ENCODE measurements at regions not wholly inside any gene's neighbourhood (a gene's known extent, or its start where the extent isn't known, plus 50 kb on each side); places are given as distances from the start of the nearest gene placed in this dataset.

DNA sequence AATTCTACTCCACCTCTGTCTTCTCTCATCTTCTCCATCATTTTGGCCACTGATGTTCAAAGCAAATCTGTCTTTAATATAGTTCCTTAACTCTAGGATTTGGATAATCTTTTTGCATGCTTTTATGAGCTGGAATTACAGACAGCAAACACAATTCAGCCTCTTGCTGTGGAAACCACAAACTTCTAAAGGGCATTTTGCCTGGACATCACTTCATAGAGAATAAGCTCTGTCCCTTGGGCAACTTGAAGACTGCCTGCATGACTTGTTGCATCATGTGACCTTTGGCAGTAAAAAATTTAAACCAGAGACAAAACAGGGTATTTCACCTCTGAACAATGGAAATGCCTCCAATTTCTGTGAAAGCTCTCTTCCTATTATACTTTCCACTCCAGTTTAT is 74.1 kb upstream of the HDDC2 start:
- no peak for TF ChIP-seq EZH2 (IDR thresholded peaks at IDR 0.05; ENCODE audit: borderline replicate concordance, low read length)
- no peak for TF ChIP-seq CTCF (IDR thresholded peaks at IDR 0.05; ENCODE audit: low read length)

Data from OCI-LY1 (cell line).